ENCODE measurements at regions not wholly inside any gene's neighbourhood (a gene's known extent, or its start where the extent isn't known, plus 50 kb on each side); places are given as distances from the start of the nearest gene placed in this dataset.

GRCh38 chr3:103791786-103792515 is 1357.1 kb downstream of the ZPLD1 start:
- no peak for DNase-seq
- ATAC-seq = no peak
- no peaks in the 10 kb centered on the region for H3K9me3 ChIP-seq (ENCODE audit: control insufficient read depth, low read length)
- no peak overlapping the region for H3K4me3 ChIP-seq (ENCODE audit: low read length)
- H3K4me1 ChIP-seq (ENCODE audit: control insufficient read depth, insufficient read depth, low read length) = no peaks in the 10 kb centered on the region
- H3K27me3 ChIP-seq (ENCODE audit: control insufficient read depth, insufficient read depth) = no peaks in the 10 kb centered on the region
- H3K27ac ChIP-seq (ENCODE audit: low read length) = no peak overlapping the region
- intact Hi-C loops (cut with DNase I) = no loop called here
- 65% methylated on average over 1 of the region's 1 CpG for WGBS

GRCh38 chr3:103794656-103795055 is 1359.8 kb downstream of the ZPLD1 start:
- ATAC-seq = no peak
- Histone ChIP-seq H3K27me3 (ENCODE audit: control insufficient read depth, insufficient read depth) (no peaks in the 10 kb centered on the region), H3K4me1 (ENCODE audit: control insufficient read depth, insufficient read depth, low read length) (no peaks in the 10 kb centered on the region), H3K9me3 (ENCODE audit: control insufficient read depth, low read length) (no peaks in the 10 kb centered on the region), H3K4me3 (ENCODE audit: low read length) (no peak overlapping the region), H3K27ac (ENCODE audit: low read length) (no peak overlapping the region)
- DNase-seq = no peak
- WGBS = 22% methylated on average over 3 of the region's 3 CpGs
- intact Hi-C loops (cut with DNase I) = no loop called here

DNA sequence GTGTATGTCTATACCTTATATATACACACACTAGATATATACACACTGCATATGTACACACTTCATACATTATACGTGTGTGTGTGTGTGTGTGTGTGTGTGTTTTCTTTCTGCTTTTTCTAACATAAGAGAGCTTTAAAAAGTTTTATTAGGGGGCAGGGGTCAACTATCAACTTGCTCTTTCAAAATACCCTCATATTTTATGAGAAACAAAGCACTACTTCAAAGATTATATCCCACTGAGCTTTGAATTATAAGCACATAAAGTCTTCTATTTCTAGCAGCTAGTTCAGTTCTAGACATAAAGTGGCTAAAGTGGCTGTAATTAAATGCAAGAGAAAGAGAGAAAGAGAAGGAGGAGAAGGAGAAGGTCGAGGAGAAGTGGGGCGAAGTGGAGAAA is 1361.3 kb downstream of the ZPLD1 start:
- H3K27me3 ChIP-seq (ENCODE audit: control insufficient read depth, insufficient read depth) = no peaks in the 10 kb centered on the region
- H3K4me3 ChIP-seq (ENCODE audit: low read length) = no peak overlapping the region
- DNase-seq = no peak
- no peaks in the 10 kb centered on the region for H3K9me3 ChIP-seq (ENCODE audit: control insufficient read depth, low read length)
- H3K4me1 ChIP-seq (ENCODE audit: control insufficient read depth, insufficient read depth, low read length) = no peaks in the 10 kb centered on the region
- ATAC-seq = no peak
- no peak overlapping the region for H3K27ac ChIP-seq (ENCODE audit: low read length)
- intact Hi-C loops (cut with DNase I) = no loop called here
- 76% methylated on average over 3 of the region's 3 CpGs for WGBS

GRCh38 chr3:103803787-103804186 is 1369.0 kb downstream of the ZPLD1 start:
- WGBS = 68% methylated on average over 1 of the region's 1 CpG
- no peaks in the 10 kb centered on the region for H3K27me3 ChIP-seq (ENCODE audit: control insufficient read depth, insufficient read depth)
- no peak for ATAC-seq
- intact Hi-C loops (cut with DNase I) = no loop called here
- no peaks in the 10 kb centered on the region for H3K9me3 ChIP-seq (ENCODE audit: control insufficient read depth, low read length)
- H3K27ac ChIP-seq (ENCODE audit: low read length) = no peak overlapping the region
- H3K4me1 ChIP-seq (ENCODE audit: control insufficient read depth, insufficient read depth, low read length) = no peaks in the 10 kb centered on the region
- DNase-seq = no peak
- H3K4me3 ChIP-seq (ENCODE audit: low read length) = no peak overlapping the region

DNA sequence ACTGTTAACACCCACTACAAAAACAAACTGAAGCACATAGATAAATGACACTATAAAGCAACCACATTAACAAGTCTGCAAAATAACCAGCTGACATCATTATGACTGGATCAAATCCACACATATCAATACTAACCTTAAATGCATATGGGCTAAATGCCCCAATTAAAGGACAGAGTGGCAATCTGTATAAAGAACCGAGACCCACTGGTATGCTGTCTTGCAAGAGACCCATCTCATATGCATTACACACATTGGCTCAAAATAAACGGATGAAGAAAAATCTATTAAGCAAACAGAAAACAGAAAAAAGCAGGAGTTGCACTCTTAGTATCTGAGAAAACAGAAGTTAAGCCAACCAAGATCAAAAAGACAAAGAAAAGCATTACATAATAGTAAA is 1375.4 kb downstream of the ZPLD1 start:
- H3K27me3 ChIP-seq (ENCODE audit: control insufficient read depth, insufficient read depth) = no peaks in the 10 kb centered on the region
- H3K4me3 ChIP-seq (ENCODE audit: low read length) = no peak overlapping the region
- H3K9me3 ChIP-seq (ENCODE audit: control insufficient read depth, low read length) = no peaks in the 10 kb centered on the region
- WGBS = 75% methylated on average over 2 of the region's 2 CpGs
- ATAC-seq (no peak), DNase-seq (no peak)
- intact Hi-C loops (cut with DNase I) = no loop called here
- H3K27ac ChIP-seq (ENCODE audit: low read length) = no peak overlapping the region
- no peaks in the 10 kb centered on the region for H3K4me1 ChIP-seq (ENCODE audit: control insufficient read depth, insufficient read depth, low read length)

- intact Hi-C loops (cut with DNase I) = no loop called here
- Histone ChIP-seq H3K4me3 (ENCODE audit: low read length) (no peak overlapping the region), H3K4me1 (ENCODE audit: control insufficient read depth, insufficient read depth, low read length) (no peaks in the 10 kb centered on the region), H3K9me3 (ENCODE audit: control insufficient read depth, low read length) (no peaks in the 10 kb centered on the region), H3K27me3 (ENCODE audit: control insufficient read depth, insufficient read depth) (no peaks in the 10 kb centered on the region), H3K27ac (ENCODE audit: low read length) (no peak overlapping the region)
- 78% methylated on average over 1 of the region's 1 CpG for WGBS
- ATAC-seq (no peak), DNase-seq (no peak)
These were observed 1379.1 kb downstream of the ZPLD1 start for GRCh38 chr3:103813955-103814354.

- no peaks in the 10 kb centered on the region for H3K9me3 ChIP-seq (ENCODE audit: control insufficient read depth, low read length)
- 55% methylated on average over 3 of the region's 3 CpGs for WGBS
These were observed 1383.6 kb downstream of the ZPLD1 start for GRCh38 chr3:103818398-103818797.

DNA sequence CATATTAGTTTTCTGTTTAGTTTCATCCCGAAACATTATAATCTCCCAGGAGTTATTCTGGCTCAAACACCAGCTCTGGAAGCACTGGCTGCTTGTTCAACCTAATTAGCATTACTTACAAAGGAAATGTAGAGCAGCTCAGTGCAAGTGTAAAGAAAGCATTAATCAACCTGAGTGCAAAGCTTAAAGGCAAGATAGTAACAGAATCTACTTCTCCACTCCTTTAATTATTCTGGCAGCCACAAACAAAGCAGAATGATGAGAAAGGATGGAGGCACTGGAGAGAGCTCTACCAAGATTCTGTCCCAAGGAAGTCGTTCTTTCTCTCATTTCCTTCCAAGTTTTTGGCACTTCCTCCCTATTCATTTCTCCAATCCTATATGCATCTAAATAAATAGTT is 1384.0 kb downstream of the ZPLD1 start:
- H3K9me3 ChIP-seq (ENCODE audit: control insufficient read depth, low read length) = no peaks in the 10 kb centered on the region
- ATAC-seq = no peak
- no peaks in the 10 kb centered on the region for H3K4me1 ChIP-seq (ENCODE audit: control insufficient read depth, insufficient read depth, low read length)
- H3K27ac ChIP-seq (ENCODE audit: low read length) = no peak overlapping the region
- 31% methylated on average over 2 of the region's 2 CpGs for WGBS
- intact Hi-C loops (cut with DNase I) = no loop called here
- H3K27me3 ChIP-seq (ENCODE audit: control insufficient read depth, insufficient read depth) = no peaks in the 10 kb centered on the region
- H3K4me3 ChIP-seq (ENCODE audit: low read length) = no peak overlapping the region
- no peak for DNase-seq

More at GRCh38 chr3:103818398-103818797, 1383.6 kb downstream of the ZPLD1 start:
- no peak overlapping the region for H3K4me3 ChIP-seq (ENCODE audit: low read length)
- no peaks in the 10 kb centered on the region for H3K27me3 ChIP-seq (ENCODE audit: control insufficient read depth, insufficient read depth)
- no peaks in the 10 kb centered on the region for H3K4me1 ChIP-seq (ENCODE audit: control insufficient read depth, insufficient read depth, low read length)
- DNase-seq (no peak), ATAC-seq (no peak)
- intact Hi-C loops (cut with DNase I) = no loop called here
- no peak overlapping the region for H3K27ac ChIP-seq (ENCODE audit: low read length)

GRCh38 chr3:103825586-103825985 is 1390.8 kb downstream of the ZPLD1 start:
- ATAC-seq = no peak
- Histone ChIP-seq H3K4me3 (ENCODE audit: low read length) (no peak overlapping the region), H3K9me3 (ENCODE audit: control insufficient read depth, low read length) (no peaks in the 10 kb centered on the region), H3K4me1 (ENCODE audit: control insufficient read depth, insufficient read depth, low read length) (no peaks in the 10 kb centered on the region), H3K27ac (ENCODE audit: low read length) (no peak overlapping the region), H3K27me3 (ENCODE audit: control insufficient read depth, insufficient read depth) (no peaks in the 10 kb centered on the region)
- intact Hi-C loops (cut with DNase I) = no loop called here
- DNase-seq = no peak

DNA sequence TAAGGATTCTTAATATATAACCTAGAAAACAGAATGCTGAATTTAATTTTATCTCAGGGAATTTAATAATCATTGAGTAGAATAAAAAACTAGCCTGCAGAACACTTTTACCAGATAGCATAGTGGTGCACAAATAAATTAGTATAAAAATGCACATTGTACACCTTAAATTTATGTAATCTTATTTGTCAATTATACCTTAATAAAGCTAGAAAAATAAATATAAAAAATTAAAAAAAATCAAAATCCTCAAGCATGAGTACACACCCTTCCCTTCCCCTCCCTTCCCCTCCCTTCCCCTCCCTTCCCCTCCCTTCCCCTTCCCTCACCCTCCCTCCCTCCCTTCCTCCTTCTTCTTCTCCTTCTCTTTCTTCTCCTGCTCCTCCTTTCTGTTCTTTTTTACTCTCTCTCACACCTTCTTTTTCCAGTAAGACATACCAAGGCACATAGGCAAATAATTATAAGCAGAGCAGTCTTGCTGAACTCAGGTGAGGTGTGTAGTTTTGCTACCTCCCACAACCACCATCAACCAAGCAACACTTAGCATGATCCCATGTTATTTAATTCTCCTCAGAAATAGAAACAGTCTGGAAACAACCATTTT is 1395.0 kb downstream of the ZPLD1 start:
- DNase-seq = no peak
- intact Hi-C loops (cut with DNase I) = no loop called here
- Histone ChIP-seq H3K4me3 (ENCODE audit: low read length) (no peak overlapping the region), H3K27me3 (ENCODE audit: control insufficient read depth, insufficient read depth) (no peaks in the 10 kb centered on the region), H3K9me3 (ENCODE audit: control insufficient read depth, low read length) (no peaks in the 10 kb centered on the region), H3K4me1 (ENCODE audit: control insufficient read depth, insufficient read depth, low read length) (no peaks in the 10 kb centered on the region), H3K27ac (ENCODE audit: low read length) (no peak overlapping the region)
- no peak for ATAC-seq

- DNase-seq (no peak), ATAC-seq (no peak)
- Histone ChIP-seq H3K9me3 (ENCODE audit: control insufficient read depth, low read length) (no peaks in the 10 kb centered on the region), H3K27ac (ENCODE audit: low read length) (no peak overlapping the region), H3K4me1 (ENCODE audit: control insufficient read depth, insufficient read depth, low read length) (no peaks in the 10 kb centered on the region), H3K4me3 (ENCODE audit: low read length) (no peak overlapping the region), H3K27me3 (ENCODE audit: control insufficient read depth, insufficient read depth) (no peaks in the 10 kb centered on the region)
- intact Hi-C loops (cut with DNase I) = no loop called here
- 67% methylated on average over 8 of the region's 8 CpGs for WGBS
These were observed 1412.6 kb downstream of the ZPLD1 start for GRCh38 chr3:103847081-103848062.
